Astrocyte of the spinal cord (primary cell): ENCODE measurements at regions not wholly inside any gene's neighbourhood (a gene's known extent, or its start where the extent isn't known, plus 50 kb on each side); places are given as distances from the start of the nearest gene placed in this dataset.
"Not testable (repeated sequence)": the region's sequence is repeated elsewhere in the genome, so short reads cannot be mapped to it uniquely, and the experiment has no call there.

Experiments
- DNase-seq: peaks from one replicate; pipeline ENCODE4 v3.0.0; 2011; ENCODE audit warnings: low read depth, low spot score
- H3K4me3 ChIP-seq: 2 replicates; pipeline ENCODE4 v1.5.1; 2011; ENCODE audit warnings: low read depth, mild to moderate bottlenecking, low read length, moderate library complexity
- in situ Hi-C: cut with HindIII; loops from 2 replicates; pipeline ENCODE4 v1.10.0; 2017; ENCODE audit warnings: low sequenced_read_pairs
- TF ChIP-seq, protein P1 (sequence below): IDR thresholded peaks from 2 replicates; pipeline ENCODE4 v1.5.1; 2012; ENCODE audit warnings: low read depth, mild to moderate bottlenecking, low read length, inconsistent platforms

- no peak overlapping the region for H3K4me3 ChIP-seq
- TF ChIP-seq, protein P1, sequence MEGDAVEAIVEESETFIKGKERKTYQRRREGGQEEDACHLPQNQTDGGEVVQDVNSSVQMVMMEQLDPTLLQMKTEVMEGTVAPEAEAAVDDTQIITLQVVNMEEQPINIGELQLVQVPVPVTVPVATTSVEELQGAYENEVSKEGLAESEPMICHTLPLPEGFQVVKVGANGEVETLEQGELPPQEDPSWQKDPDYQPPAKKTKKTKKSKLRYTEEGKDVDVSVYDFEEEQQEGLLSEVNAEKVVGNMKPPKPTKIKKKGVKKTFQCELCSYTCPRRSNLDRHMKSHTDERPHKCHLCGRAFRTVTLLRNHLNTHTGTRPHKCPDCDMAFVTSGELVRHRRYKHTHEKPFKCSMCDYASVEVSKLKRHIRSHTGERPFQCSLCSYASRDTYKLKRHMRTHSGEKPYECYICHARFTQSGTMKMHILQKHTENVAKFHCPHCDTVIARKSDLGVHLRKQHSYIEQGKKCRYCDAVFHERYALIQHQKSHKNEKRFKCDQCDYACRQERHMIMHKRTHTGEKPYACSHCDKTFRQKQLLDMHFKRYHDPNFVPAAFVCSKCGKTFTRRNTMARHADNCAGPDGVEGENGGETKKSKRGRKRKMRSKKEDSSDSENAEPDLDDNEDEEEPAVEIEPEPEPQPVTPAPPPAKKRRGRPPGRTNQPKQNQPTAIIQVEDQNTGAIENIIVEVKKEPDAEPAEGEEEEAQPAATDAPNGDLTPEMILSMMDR = no peak
- no peak for DNase-seq
- in situ Hi-C loops = no loop called here
Measured at GRCh38 chr11:29606330-29607031, 410.3 kb downstream of the KCNA4 start.

DNA sequence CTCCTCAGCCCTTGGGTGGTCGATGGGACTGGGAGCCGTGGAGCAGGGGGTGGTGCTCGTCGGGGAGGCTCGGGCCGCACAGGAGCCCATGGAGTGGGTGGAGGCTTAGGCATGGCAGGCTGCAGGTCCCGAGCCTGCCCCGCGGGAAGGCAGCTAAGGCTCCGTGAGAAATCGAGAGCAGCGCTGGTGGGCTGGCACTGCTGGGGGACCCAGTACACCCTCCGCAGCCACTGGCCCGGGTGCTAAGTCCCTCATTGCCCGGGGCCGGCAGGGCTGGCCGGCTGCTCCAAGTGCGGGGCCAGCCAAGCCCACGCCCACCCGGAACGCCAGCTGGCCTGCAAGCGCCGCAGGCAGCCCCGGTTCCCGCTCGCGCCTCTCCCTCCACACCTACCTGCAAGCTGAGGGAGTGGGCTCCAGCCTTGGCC is 416.7 kb downstream of the KCNA4 start:
- H3K4me3 ChIP-seq, in situ Hi-C loops, DNase-seq: not testable (repeated sequence)

- in situ Hi-C loops = no loop called here
Measured at GRCh38 chr11:29584342-29584741, 432.5 kb downstream of the KCNA4 start.

GRCh38 chr11:29578806-29579205 is 438.0 kb downstream of the KCNA4 start:
- no peak overlapping the region for H3K4me3 ChIP-seq
- in situ Hi-C loops = no loop called here
- TF ChIP-seq, protein P1 = no peak
- DNase-seq = no peak

More at GRCh38 chr11:29584342-29584741, 432.5 kb downstream of the KCNA4 start:
- TF ChIP-seq, protein P1 = no peak
- no peak for DNase-seq
- H3K4me3 ChIP-seq = no peak overlapping the region

DNA sequence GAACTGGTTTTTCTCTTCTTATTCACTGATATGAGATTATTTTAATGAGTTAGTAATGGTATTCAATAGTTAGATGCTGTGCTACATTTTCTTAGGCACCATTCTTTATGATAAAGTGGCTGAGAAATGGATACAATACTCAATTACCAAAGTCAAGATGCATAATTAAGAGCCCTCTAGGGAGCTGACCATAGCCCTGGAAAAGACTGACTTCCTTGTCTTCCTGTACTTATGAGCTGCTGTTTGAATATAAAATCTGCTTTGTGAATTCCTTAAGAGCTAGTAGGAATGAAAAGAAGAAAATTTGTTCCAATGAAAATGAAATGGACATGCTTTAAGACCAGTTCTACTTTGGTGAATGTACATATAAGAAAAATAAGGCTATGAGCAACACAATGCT is 452.3 kb downstream of the KCNA4 start:
- TF ChIP-seq, protein P1 = no peak
- no peak for DNase-seq
- no peak overlapping the region for H3K4me3 ChIP-seq
- in situ Hi-C loops = no loop called here

- DNase-seq = no peak
- in situ Hi-C loops = no loop called here
- TF ChIP-seq, protein P1 = no peak
- H3K4me3 ChIP-seq = no peak overlapping the region
Measured at GRCh38 chr11:29562183-29562582, 454.6 kb downstream of the KCNA4 start.

- TF ChIP-seq, protein P1 = no peak
Measured at GRCh38 chr11:29553990-29554389, 462.8 kb downstream of the KCNA4 start.

More at GRCh38 chr11:29553990-29554389, 462.8 kb downstream of the KCNA4 start:
- no peak overlapping the region for H3K4me3 ChIP-seq
- DNase-seq = no peak
- in situ Hi-C loops = no loop called here
